HG03135 (cell line): ENCODE measurements at regions not wholly inside any gene's neighbourhood (a gene's known extent, or its start where the extent isn't known, plus 50 kb on each side); places are given as distances from the start of the nearest gene placed in this dataset.

Experiments used
- ATAC-seq: cut with Tn5 transposase; IDR thresholded peaks from one replicate; pipeline ENCODE4 v1.9.1; 2021; ENCODE audit warnings: mild to moderate bottlenecking, moderate library complexity; ENCODE audit not compliant: unreplicated experiment

DNA sequence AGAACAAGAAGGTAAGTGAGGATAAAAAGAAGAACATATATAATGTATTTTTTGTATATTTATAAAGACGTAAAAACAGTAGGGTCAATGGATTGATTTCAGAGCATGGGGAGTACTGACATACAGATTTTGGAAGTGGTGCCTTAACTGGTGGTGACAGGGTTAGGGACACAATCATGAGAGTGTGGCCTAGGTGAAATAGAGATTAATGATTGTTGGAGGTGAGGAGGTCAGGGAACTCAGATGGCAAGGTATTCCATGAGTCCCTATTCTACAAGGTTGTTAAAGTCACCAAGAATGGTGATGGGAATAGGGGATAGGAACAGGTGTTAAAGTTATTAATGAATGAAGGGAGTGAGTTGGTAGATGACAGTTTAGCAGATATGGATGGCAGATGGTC is 210.8 kb downstream of the SEMA6A start:
- ATAC-seq: no peak

GRCh38 chr5:116361979-116362577 is 212.5 kb downstream of the SEMA6A start:
- no peak for ATAC-seq

DNA sequence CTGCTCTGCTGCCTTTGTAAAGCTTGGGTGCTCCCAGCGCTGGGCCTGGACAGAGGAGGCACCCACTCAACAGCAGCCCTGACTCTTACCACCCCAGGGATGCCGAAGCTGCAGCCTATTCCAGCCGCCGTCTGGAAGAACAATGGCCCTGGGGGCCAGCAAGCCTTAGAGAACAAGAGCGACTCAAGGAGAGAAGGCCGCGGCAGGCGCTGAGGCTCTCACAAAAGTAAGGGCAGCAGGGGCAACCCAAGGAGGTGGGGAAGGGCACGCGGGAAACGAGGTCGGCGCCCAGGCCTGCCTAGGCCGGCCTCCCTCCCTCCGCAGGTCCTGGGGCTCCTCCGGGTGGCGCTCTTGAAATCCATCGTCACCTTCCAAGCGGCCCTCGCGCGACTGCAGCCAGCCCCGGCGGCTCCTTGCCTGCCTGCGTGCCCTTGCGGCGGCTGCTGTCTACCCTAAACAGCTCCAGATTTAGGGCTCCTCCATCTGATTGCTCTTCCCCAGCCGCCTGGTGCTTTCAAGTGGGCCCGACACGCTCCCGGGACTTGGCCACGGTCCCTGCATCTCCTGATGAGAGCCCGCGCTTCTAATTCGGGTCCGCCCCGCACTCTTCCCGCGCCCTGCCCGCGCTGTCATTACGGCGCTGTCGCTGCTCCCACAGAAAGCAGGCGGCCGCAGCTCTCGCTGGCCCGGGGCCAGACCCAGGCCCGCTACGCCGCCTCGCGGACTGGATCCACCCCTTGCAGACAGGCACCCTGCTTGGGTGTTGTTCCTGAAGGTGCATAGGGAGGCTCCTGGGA is 213.3 kb downstream of the SEMA6A start:
- no peak for ATAC-seq

DNA sequence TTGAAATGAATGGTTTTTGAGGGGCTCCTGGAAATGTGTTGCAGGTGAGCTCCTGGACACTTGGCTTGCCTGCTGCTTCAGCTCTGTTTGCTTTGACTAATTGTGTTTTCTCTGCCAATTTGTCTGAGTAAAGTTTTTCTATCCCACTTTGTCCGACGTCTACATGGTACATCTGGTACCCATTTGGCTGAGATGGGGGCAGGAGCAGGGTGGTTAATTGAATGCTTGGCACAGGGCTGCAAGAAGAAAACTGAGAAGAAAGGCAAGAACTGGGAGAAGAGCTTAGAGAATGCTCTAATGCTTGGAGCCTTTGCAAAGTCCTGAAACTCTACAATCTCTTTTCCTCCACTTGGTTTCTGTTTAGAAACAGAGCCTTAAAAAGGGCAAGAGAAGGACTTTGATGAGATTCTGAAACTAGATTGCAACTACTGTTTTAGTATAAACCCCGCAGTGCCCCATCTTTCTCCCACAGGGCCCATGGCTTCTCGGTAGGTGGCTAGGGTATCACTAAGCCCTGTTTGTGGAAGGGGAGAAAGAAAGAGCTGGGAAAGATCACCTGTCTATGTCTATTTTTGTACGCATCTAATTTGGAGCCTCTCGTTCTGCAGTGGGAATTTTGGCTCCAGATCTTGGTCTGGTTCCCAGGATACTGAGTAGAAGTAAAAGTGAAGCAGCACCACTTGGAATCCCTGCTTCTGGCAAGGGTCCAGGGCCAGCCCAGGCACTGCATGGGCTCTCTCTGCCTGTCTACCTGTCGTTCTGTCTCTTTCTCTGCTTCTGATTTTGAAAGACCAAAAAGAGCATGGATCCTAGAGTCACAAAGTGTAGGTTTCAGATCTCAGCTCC is 214.4 kb downstream of the SEMA6A start:
- no peak for ATAC-seq

DNA sequence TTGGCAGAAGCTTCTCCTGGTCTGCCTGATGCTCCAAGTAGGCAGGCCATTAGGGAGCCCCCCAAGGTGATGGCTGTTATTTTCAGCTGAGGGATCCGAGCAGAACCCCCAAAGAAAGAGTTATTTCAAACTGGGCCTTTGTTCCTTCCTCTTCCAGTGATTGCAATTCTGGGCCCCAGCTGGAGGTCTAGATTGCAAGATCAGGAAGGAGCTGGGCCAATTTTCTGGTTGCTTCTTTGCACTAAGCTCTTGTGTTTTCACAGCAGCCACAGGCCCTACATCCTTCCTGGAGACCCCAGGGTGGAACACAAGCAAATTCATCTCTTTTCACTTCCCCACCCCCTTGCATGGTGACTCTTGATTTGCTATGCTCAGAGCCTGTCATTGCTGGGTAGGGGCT is 215.0 kb downstream of the SEMA6A start:
- no peak for ATAC-seq

GRCh38 chr5:116358911-116359418 is 215.7 kb downstream of the SEMA6A start:
- peak; percentile 99 for ATAC-seq

GRCh38 chr5:116358015-116358523 is 216.6 kb downstream of the SEMA6A start:
- no peak for ATAC-seq

GRCh38 chr5:116355819-116356601 is 218.6 kb downstream of the SEMA6A start:
- no peak for ATAC-seq

GRCh38 chr5:116354699-116355098 is 219.9 kb downstream of the SEMA6A start:
- ATAC-seq: no peak

DNA sequence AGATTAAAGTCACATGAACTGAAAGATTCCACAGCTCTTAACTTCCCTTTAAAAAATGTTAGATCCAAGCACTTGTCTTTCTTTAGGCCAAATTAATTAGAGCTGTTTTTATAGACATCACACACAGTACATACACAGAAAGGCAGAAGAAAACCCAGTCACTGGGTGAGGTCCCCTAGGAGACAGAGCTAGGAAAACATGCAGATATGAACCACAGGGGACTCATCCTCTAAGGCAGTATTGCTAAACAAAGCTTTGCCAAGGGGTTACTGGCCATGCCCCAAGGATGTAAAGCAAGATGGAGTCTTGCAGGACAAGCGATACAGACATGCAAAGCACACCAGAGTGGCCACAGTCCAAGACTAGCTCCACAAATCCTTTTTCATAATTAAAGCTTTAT is 227.0 kb downstream of the SEMA6A start:
- no peak for ATAC-seq

GRCh38 chr5:116343961-116344360 is 230.7 kb downstream of the SEMA6A start:
- no peak for ATAC-seq
